Lower leg skin (tissue), 3 donors: ENCODE measurements at regions not wholly inside any gene's neighbourhood (a gene's known extent, or its start where the extent isn't known, plus 50 kb on each side); places are given as distances from the start of the nearest gene placed in this dataset.

Source experiments
- POLR2A ChIP-seq, 2 donors: fragments of 450-650 bp; IDR thresholded peaks; one replicate each; pipeline ENCODE4 v1.6.1; 2016 to 2017; ENCODE audit warnings: antibody characterized with exemption in 2 of 2, mild to moderate bottlenecking in 1 of 2, moderate library complexity in 1 of 2
- TF ChIP-seq, protein P1 (sequence below), 3 donors: fragments of 450-650 bp; IDR thresholded peaks; one replicate each; pipeline ENCODE4 v1.5.1; 2016; ENCODE audit warnings: antibody characterized with exemption in 3 of 3, mild to moderate bottlenecking in 3 of 3, moderate library complexity in 2 of 3

- no peak for TF ChIP-seq POLR2A (IDR thresholded peaks at IDR 0.05)
- TF ChIP-seq, protein P1, sequence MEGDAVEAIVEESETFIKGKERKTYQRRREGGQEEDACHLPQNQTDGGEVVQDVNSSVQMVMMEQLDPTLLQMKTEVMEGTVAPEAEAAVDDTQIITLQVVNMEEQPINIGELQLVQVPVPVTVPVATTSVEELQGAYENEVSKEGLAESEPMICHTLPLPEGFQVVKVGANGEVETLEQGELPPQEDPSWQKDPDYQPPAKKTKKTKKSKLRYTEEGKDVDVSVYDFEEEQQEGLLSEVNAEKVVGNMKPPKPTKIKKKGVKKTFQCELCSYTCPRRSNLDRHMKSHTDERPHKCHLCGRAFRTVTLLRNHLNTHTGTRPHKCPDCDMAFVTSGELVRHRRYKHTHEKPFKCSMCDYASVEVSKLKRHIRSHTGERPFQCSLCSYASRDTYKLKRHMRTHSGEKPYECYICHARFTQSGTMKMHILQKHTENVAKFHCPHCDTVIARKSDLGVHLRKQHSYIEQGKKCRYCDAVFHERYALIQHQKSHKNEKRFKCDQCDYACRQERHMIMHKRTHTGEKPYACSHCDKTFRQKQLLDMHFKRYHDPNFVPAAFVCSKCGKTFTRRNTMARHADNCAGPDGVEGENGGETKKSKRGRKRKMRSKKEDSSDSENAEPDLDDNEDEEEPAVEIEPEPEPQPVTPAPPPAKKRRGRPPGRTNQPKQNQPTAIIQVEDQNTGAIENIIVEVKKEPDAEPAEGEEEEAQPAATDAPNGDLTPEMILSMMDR (IDR thresholded peaks at IDR 0.05), result no peak
Measured at GRCh38 chrX:83077606-83078005, 430.5 kb upstream of the POU3F4 start.
